GM20000 (cell line): ENCODE measurements at regions not wholly inside any gene's neighbourhood (a gene's known extent, or its start where the extent isn't known, plus 50 kb on each side); places are given as distances from the start of the nearest gene placed in this dataset.

Source experiments
- DNase-seq: peaks from one replicate; pipeline ENCODE4 v3.0.0; 2012; ENCODE audit warnings: low spot score
- CTCF ChIP-seq: IDR thresholded peaks from 2 replicates; pipeline ENCODE4 v1.5.1; 2012; ENCODE audit warnings: mild to moderate bottlenecking, control low read depth; ENCODE audit errors: extremely low read depth, missing control alignments

DNA sequence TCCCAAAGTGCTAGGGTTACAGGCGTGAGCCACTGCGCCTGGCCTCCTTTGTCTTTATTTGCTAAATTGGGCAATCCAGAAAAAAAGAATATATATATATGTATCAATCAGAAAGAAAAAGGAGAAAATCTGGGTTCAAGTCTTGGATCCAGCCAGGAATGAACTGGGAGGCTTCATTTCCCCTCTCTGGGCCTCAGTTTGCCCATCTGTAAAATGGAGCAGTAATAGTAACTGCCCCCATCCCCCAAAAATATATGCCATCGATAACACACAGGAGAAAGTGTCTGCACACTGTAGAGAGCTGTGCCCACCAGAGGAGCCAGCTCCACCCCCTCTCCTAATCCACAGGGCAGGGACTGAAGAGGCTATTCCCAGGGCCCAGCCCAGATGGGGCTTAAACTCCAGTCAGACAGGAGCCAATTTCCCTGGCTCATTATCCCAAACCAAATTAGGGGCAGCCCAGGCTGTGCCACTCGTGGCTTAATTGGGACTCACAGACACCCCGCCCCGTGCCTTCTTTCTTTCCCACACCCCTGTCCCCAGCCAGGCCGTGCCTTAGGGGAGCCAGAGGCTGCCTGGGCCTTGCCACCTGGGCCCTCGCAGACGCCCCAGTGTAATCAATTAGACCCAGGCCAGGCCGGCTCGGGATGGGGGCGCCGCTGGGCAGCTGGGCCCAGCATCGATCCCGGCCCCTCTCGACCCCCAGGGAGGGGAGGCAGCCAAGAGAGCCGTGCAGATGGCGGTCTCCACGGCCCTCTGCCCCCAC lies 171.5 kb downstream of the MN1 start:
- TF ChIP-seq CTCF: no peak
- DNase-seq: no peak

DNA sequence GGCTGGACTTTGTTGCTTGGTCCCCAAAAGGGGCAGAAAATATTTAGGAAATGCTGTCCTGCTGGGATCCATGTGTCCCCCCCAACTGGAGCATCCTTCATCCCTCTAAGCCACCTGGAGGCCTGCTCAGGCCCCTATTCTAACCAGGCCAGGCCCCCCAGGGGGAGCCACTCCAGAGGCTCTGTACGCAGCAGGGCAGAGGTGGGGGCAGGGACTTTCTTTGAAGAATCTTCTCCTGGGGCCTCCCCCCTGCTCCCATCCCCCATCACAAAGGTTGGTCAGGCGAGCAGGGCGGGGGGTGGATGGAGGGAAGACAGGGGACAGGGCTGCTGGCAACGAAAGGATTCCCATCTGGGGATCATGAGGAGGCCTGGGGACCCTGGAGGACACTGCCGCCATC lies 170.8 kb downstream of the MN1 start:
- no peak for TF ChIP-seq CTCF
- no peak for DNase-seq

- TF ChIP-seq CTCF: no peak
- no peak for DNase-seq
Observed at GRCh38 chr22:27631641-27632040, 169.9 kb downstream of the MN1 start.

DNA sequence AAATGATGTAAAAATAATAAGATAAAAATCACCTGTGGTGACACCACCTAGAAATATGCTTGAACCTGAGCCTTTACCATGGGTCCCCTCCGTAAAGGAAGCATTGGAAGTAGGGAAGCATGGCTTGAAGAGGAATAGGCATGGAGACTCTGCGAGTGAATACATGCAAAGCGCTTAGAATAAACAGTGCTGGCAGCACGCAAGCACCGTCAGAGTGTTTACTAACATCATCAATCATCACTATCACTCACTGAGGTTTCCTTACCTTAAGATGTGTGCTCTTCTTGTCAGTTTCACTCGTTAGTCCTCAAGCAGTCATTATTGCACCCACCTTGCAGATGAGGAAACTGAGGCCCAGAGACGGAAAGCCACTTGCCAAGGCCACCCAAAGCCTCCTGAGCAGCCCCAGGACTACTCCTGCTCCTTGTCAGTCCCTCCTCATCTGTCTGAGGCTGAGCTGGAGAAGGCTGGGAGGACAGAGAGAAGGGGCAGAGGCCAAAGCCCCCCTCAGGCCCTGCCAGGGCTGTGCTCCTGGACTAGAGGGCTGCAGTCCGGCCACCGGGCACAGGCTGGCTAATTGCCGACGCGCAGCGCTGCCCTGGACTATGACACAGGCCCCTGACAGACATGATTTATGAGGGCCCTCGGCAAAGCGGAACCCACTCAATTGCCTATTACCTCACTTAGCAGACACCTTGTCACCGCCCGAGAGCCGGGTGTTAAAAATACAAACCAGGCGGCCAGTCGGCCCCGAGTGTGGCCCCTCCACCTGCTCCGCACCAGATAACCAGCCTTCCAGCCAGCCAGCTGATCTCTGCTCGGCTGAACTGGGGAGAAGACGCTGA lies 168.9 kb downstream of the MN1 start:
- no peak for TF ChIP-seq CTCF
- no peak for DNase-seq

- DNase-seq: no peak
- no peak for TF ChIP-seq CTCF
Observed at GRCh38 chr22:27633296-27633871, 168.2 kb downstream of the MN1 start.

DNA sequence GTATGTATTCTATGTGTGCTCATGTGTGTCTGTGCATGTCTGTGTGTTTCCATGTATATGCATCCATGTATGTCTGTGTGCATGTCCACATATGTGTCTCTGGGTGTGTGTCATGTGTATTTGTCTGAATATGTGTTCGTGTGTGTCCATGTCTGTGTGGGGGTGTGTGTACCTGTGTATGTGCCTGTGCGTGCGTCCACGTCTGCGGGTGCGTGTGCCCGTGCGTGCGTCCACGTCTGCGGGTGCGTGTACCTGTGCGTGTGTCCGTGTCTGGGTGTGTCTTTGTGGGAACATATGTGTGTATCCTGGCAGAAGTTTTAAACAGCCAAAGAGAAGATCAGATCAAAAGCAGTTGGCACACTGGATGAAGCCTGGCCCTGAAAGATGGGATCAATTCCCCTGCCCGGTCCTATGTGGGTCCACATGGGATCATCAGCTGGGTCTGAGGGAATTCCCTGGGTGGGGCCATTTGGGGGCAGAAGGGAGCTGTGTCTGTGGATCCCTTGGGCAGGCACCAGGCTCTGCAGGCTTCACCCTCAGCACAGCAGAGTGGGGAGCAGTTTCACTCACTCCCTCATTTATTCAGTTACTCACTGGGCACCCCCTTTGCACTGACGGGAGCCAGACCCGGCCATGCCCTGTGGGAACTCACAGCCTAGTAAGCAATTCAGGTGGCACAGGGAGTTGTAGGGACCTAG lies 167.4 kb downstream of the MN1 start:
- TF ChIP-seq CTCF: no peak
- no peak for DNase-seq
